ENCODE measurements at regions not wholly inside any gene's neighbourhood (a gene's known extent, or its start where the extent isn't known, plus 50 kb on each side); places are given as distances from the start of the nearest gene placed in this dataset.
"Not testable (repeated sequence)": the region's sequence is repeated elsewhere in the genome, so short reads cannot be mapped to it uniquely, and the experiment has no call there.

GRCh38 chr7:136267822-136268221, 290.7 kb upstream of the MTPN start:
- Histone ChIP-seq H3K4me3 (no peak overlapping the region), H3K36me3 (no peaks in the 10 kb centered on the region), H3K9me3 (no peaks in the 10 kb centered on the region), H3K27me3 (no peaks in the 10 kb centered on the region), H3K27ac (no peak overlapping the region), H3K4me1 (no peaks in the 10 kb centered on the region)
- ATAC-seq (no peak), DNase-seq (no peak)
- in situ Hi-C loops (cut with MboI; ENCODE audit: low sequenced_read_pairs in 4 of 4) (no loop called here), intact Hi-C loops (cut with DNase I; ENCODE audit: low total_unique reads) (no loop called here)
- TF ChIP-seq POLR2A (IDR thresholded peaks at IDR 0.05): no peak
- TF ChIP-seq, protein P1, sequence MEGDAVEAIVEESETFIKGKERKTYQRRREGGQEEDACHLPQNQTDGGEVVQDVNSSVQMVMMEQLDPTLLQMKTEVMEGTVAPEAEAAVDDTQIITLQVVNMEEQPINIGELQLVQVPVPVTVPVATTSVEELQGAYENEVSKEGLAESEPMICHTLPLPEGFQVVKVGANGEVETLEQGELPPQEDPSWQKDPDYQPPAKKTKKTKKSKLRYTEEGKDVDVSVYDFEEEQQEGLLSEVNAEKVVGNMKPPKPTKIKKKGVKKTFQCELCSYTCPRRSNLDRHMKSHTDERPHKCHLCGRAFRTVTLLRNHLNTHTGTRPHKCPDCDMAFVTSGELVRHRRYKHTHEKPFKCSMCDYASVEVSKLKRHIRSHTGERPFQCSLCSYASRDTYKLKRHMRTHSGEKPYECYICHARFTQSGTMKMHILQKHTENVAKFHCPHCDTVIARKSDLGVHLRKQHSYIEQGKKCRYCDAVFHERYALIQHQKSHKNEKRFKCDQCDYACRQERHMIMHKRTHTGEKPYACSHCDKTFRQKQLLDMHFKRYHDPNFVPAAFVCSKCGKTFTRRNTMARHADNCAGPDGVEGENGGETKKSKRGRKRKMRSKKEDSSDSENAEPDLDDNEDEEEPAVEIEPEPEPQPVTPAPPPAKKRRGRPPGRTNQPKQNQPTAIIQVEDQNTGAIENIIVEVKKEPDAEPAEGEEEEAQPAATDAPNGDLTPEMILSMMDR (IDR thresholded peaks at IDR 0.05 in 4 of 5, conservative IDR thresholded peaks at IDR 0.05 in 1 of 5): no peak

GRCh38 chr7:136266457-136266856, 289.3 kb upstream of the MTPN start:
- Histone ChIP-seq H3K27ac (no peak overlapping the region), H3K4me1 (no peaks in the 10 kb centered on the region), H3K27me3 (no peaks in the 10 kb centered on the region), H3K9me3 (no peaks in the 10 kb centered on the region), H3K4me3 (no peak overlapping the region), H3K36me3 (no peaks in the 10 kb centered on the region)
- DNase-seq: no peak
- no peak for ATAC-seq
- intact Hi-C loops (cut with DNase I; ENCODE audit: low total_unique reads): no loop called here
- in situ Hi-C loops (cut with MboI; ENCODE audit: low sequenced_read_pairs in 4 of 4): no loop called here
- TF ChIP-seq, protein P1 (IDR thresholded peaks at IDR 0.05 in 4 of 5, conservative IDR thresholded peaks at IDR 0.05 in 1 of 5): no peak
- TF ChIP-seq POLR2A (IDR thresholded peaks at IDR 0.05): no peak

GRCh38 chr7:136264304-136264703, 287.1 kb upstream of the MTPN start:
- H3K27me3 ChIP-seq; H3K4me1 ChIP-seq; DNase-seq; H3K27ac ChIP-seq; H3K36me3 ChIP-seq; H3K4me3 ChIP-seq; intact Hi-C loops (cut with DNase I; ENCODE audit: low total_unique reads); in situ Hi-C loops (cut with MboI; ENCODE audit: low sequenced_read_pairs in 4 of 4); H3K9me3 ChIP-seq; ATAC-seq: not testable (repeated sequence)

GRCh38 chr7:136263112-136263860, 286.1 kb upstream of the MTPN start:
- H3K4me3 ChIP-seq; H3K4me1 ChIP-seq; in situ Hi-C loops (cut with MboI; ENCODE audit: low sequenced_read_pairs in 4 of 4); H3K27ac ChIP-seq; DNase-seq; H3K36me3 ChIP-seq; ATAC-seq; H3K27me3 ChIP-seq; H3K9me3 ChIP-seq; intact Hi-C loops (cut with DNase I; ENCODE audit: low total_unique reads): not testable (repeated sequence)

GRCh38 chr7:136260591-136260990, 283.4 kb upstream of the MTPN start:
- H3K4me1 ChIP-seq; H3K9me3 ChIP-seq; DNase-seq; H3K27ac ChIP-seq; in situ Hi-C loops (cut with MboI; ENCODE audit: low sequenced_read_pairs in 4 of 4); ATAC-seq; H3K27me3 ChIP-seq; H3K4me3 ChIP-seq; intact Hi-C loops (cut with DNase I; ENCODE audit: low total_unique reads); H3K36me3 ChIP-seq: not testable (repeated sequence)

DNA sequence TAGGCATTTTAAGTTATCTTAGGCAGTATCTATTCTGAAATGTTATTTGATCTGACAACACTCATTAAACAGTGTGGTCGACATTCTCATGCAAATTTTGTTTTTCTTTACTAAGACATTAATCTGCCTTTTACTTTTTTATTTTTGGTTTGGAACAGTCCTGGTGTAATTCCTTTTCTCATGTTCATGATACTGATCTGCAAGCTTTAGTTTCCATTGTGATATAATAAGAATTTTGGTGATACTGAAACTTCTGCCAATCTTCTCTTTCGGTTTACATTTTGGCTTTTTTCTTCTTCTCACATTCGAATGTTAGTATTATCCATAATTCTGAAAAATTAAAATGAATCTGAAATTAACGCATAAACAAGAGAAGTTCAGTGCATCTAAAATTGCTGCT, 281.9 kb upstream of the MTPN start:
- no peak for DNase-seq
- Histone ChIP-seq H3K9me3 (no peaks in the 10 kb centered on the region), H3K36me3 (no peaks in the 10 kb centered on the region), H3K4me3 (no peak overlapping the region), H3K27me3 (no peaks in the 10 kb centered on the region), H3K27ac (no peak overlapping the region), H3K4me1 (no peaks in the 10 kb centered on the region)
- intact Hi-C loops (cut with DNase I; ENCODE audit: low total_unique reads) (no loop called here), in situ Hi-C loops (cut with MboI; ENCODE audit: low sequenced_read_pairs in 4 of 4) (no loop called here)
- no peak for ATAC-seq
- no peak for TF ChIP-seq POLR2A (IDR thresholded peaks at IDR 0.05)

GRCh38 chr7:136256491-136256890, 279.3 kb upstream of the MTPN start:
- no peaks in the 10 kb centered on the region for H3K4me1 ChIP-seq
- TF ChIP-seq POLR2A (IDR thresholded peaks at IDR 0.05): no peak
- TF ChIP-seq, protein P1 (IDR thresholded peaks at IDR 0.05 in 4 of 5, conservative IDR thresholded peaks at IDR 0.05 in 1 of 5): no peak
- H3K4me3 ChIP-seq: no peak overlapping the region
- intact Hi-C loops (cut with DNase I; ENCODE audit: low total_unique reads) (no loop called here), in situ Hi-C loops (cut with MboI; ENCODE audit: low sequenced_read_pairs in 4 of 4) (no loop called here)
- H3K27me3 ChIP-seq: no peaks in the 10 kb centered on the region
- no peak overlapping the region for H3K27ac ChIP-seq
- no peaks in the 10 kb centered on the region for H3K9me3 ChIP-seq
- no peaks in the 10 kb centered on the region for H3K36me3 ChIP-seq
- no peak for ATAC-seq
- DNase-seq: no peak

All from gastrocnemius medialis (tissue), 4 donors.